ENCODE measurements at regions not wholly inside any gene's neighbourhood (a gene's known extent, or its start where the extent isn't known, plus 50 kb on each side); places are given as distances from the start of the nearest gene placed in this dataset.
"Not testable (repeated sequence)": the region's sequence is repeated elsewhere in the genome, so short reads cannot be mapped to it uniquely, and the experiment has no call there.

DNA sequence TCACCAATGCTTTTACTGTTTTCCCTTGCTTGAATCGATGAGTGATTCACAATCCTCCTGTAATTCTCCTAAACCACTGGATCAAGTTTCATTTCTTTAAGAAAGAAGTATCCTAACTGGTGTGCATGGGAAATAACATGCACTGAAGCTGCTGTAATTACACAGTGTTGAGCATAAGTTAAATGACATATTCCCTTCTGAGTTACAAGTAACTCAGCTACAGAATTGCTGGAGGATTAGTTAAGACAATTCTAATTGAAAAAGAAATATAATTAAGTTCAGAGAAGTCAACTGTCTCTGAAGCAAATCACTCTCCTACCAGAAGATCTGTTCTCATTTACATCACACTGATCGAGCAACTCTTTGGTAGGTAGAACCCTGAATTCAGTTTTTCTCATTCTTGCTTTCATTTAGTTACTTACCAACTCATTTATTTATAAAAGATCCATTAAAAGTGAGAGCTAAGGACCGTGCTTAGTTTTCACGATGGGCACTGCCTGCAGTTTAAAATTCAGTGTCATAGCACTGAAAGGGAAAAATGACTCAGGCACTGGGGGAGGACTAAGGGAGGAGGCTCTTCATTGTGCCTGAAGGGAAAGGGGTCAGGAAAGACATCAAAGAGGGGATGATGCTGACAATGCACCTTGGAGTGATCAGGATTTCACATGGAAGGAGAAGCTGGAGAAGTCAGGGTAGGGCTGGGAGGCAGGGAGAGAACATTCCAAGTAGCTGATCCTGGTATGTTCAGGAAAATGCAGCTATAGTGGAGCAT, 327.2 kb downstream of the EMP1 start:
- H3K4me3 ChIP-seq, result no peak overlapping the region
- peaks cover 60% of the 10 kb centered on the region for H3K27me3 ChIP-seq (ENCODE audit: low read depth)
- DNase-seq, result no peak
- peaks cover 7% of the 10 kb centered on the region for H3K9me3 ChIP-seq (replicated peaks)
- no peak overlapping the region for H3K27ac ChIP-seq (replicated peaks)
- TF ChIP-seq, protein P1, sequence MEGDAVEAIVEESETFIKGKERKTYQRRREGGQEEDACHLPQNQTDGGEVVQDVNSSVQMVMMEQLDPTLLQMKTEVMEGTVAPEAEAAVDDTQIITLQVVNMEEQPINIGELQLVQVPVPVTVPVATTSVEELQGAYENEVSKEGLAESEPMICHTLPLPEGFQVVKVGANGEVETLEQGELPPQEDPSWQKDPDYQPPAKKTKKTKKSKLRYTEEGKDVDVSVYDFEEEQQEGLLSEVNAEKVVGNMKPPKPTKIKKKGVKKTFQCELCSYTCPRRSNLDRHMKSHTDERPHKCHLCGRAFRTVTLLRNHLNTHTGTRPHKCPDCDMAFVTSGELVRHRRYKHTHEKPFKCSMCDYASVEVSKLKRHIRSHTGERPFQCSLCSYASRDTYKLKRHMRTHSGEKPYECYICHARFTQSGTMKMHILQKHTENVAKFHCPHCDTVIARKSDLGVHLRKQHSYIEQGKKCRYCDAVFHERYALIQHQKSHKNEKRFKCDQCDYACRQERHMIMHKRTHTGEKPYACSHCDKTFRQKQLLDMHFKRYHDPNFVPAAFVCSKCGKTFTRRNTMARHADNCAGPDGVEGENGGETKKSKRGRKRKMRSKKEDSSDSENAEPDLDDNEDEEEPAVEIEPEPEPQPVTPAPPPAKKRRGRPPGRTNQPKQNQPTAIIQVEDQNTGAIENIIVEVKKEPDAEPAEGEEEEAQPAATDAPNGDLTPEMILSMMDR (IDR thresholded peaks at IDR 0.05; ENCODE audit: borderline replicate concordance), result no peak
- H3K36me3 ChIP-seq, result no peaks in the 10 kb centered on the region
- H3K4me1 ChIP-seq, result no peaks in the 10 kb centered on the region
- intact Hi-C loops (cut with micrococcal nuclease), result no loop called here

DNA sequence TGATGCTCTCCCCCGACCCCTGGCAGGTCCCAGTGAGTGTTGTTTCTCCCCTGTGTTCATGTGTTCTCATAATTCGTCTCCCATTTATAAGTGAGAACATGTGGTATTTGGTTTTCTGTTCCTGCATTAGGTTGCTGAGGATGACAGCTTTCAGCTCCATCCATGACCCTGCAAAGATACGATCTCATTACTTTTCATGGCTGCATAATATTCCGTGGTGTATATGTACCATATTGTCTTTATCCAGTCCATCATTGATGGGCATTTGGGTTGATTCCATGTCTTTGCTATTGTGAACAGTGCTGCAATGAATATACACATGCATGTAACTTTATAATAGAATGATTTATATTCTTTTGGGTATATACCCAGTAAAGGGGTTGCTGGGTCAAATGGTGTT, 321.5 kb downstream of the EMP1 start:
- intact Hi-C loops (cut with micrococcal nuclease); H3K4me1 ChIP-seq: not testable (repeated sequence)

DNA sequence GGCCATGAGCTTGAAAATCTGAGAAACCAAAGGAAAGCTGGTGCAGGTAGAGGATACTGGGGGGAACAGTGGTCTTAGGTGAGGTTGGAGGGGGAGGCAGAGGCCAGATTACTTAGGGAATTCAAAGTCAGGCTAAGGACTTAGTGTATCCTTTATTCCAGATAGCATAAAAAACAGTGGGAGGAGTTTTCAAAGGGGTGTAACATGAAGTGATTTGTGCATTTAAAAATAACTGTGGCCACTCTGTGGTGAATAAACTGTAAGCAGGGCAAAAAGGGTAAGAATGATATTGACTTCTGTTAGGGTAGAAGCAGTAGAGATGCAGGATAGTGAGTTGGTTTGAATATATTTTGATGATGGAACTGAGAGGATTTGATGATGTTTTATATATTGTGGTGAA, 313.2 kb downstream of the EMP1 start:
- Histone ChIP-seq H3K4me3 (no peak overlapping the region), H3K4me1 (no peaks in the 10 kb centered on the region), H3K27me3 (ENCODE audit: low read depth) (peaks cover 32% of the 10 kb centered on the region), H3K36me3 (no peaks in the 10 kb centered on the region), H3K9me3 (replicated peaks) (peaks cover 28% of the 10 kb centered on the region), H3K27ac (replicated peaks) (no peak overlapping the region)
- TF ChIP-seq, protein P1 (IDR thresholded peaks at IDR 0.05; ENCODE audit: borderline replicate concordance), result no peak
- intact Hi-C loops (cut with micrococcal nuclease), result no loop called here
- no peak for DNase-seq

More for the DNA sequence above, 321.5 kb downstream of the EMP1 start:
- not testable (repeated sequence) for H3K27ac ChIP-seq (replicated peaks); DNase-seq; H3K36me3 ChIP-seq; H3K4me3 ChIP-seq
- Histone ChIP-seq H3K9me3 (replicated peaks) (peaks cover 50% of the 10 kb centered on the region), H3K27me3 (ENCODE audit: low read depth) (peaks cover 35% of the 10 kb centered on the region)

DNA sequence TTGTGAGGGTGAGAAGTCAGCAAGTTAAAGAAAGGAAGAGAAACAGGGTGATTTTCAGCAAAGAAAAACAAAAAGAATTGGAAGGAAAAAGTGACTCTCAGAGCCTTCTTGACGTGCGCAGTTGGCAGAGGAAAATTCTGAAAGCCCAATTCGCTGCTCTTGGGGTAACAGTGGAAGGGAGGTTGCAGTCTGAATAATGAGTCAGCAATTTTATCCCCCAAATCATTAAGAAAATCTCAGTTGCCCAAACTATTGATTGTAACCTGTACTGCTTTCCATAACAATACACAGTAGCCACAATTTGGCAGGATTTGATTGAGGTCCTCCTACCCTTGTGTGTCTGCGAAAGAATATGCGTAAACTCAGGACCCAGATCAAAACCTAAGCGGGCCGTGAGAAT, 309.1 kb downstream of the EMP1 start:
- intact Hi-C loops (cut with micrococcal nuclease), result no loop called here
- Histone ChIP-seq H3K36me3 (no peaks in the 10 kb centered on the region), H3K9me3 (replicated peaks) (no peaks in the 10 kb centered on the region)

DNA sequence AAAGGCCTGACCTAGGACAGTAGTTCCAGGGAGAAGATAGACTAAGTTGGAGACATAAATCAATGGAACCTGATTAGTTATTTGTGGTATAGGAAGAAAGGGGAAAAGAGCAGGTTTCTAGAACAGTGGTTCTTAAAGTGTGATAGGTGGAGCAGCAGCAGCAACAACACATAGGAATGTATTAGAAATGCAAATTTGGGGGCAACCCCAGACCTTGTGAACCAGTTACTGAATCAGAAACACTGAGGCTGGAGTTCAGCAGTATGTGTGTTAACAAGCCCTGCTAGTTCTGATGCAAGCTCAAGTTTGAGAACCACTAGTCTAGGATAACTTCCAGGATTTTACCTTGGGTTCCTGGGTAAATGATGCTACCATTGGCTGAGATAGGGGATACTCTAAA, 308.7 kb downstream of the EMP1 start:
- intact Hi-C loops (cut with micrococcal nuclease), result no loop called here
- peaks cover 25% of the 10 kb centered on the region for H3K27me3 ChIP-seq (ENCODE audit: low read depth)
- H3K27ac ChIP-seq (replicated peaks), result no peak overlapping the region
- no peak for DNase-seq
- H3K36me3 ChIP-seq, result no peaks in the 10 kb centered on the region
- no peak overlapping the region for H3K4me3 ChIP-seq
- no peaks in the 10 kb centered on the region for H3K9me3 ChIP-seq (replicated peaks)
- TF ChIP-seq, protein P1 (IDR thresholded peaks at IDR 0.05; ENCODE audit: borderline replicate concordance), result no peak
- no peaks in the 10 kb centered on the region for H3K4me1 ChIP-seq

More for the DNA sequence above, 309.1 kb downstream of the EMP1 start:
- Histone ChIP-seq H3K4me3 (no peak overlapping the region), H3K27ac (replicated peaks) (no peak overlapping the region), H3K27me3 (ENCODE audit: low read depth) (peaks cover 29% of the 10 kb centered on the region), H3K4me1 (no peaks in the 10 kb centered on the region)
- DNase-seq, result no peak
- TF ChIP-seq, protein P1 (IDR thresholded peaks at IDR 0.05; ENCODE audit: borderline replicate concordance), result no peak

DNA sequence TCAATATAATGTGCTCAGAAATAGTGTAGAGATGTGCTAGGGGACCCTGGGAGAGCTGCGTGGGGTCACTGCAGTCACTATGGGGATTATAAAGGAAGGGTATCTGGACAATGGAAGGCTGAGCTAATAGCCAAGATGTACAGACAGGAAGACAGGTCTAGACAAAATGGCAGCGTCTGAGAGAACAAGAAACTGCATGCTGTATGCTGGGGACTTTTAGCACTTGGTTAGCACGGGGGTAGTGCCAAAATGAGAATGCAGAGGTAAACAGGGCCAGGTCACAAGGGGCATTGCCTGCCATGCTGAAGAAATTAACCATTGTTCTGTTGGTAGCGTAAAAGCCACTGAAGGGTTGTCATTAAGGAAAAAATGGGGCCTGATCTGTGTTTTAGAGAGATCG, 308.2 kb downstream of the EMP1 start:
- Histone ChIP-seq H3K36me3 (no peaks in the 10 kb centered on the region), H3K27me3 (ENCODE audit: low read depth) (peaks cover 23% of the 10 kb centered on the region), H3K4me1 (no peaks in the 10 kb centered on the region), H3K9me3 (replicated peaks) (no peaks in the 10 kb centered on the region), H3K27ac (replicated peaks) (no peak overlapping the region), H3K4me3 (no peak overlapping the region)
- TF ChIP-seq, protein P1 (IDR thresholded peaks at IDR 0.05; ENCODE audit: borderline replicate concordance), result no peak
- intact Hi-C loops (cut with micrococcal nuclease), result no loop called here
- no peak for DNase-seq
